ENCODE measurements at regions not wholly inside any gene's neighbourhood (a gene's known extent, or its start where the extent isn't known, plus 50 kb on each side); places are given as distances from the start of the nearest gene placed in this dataset.

DNA sequence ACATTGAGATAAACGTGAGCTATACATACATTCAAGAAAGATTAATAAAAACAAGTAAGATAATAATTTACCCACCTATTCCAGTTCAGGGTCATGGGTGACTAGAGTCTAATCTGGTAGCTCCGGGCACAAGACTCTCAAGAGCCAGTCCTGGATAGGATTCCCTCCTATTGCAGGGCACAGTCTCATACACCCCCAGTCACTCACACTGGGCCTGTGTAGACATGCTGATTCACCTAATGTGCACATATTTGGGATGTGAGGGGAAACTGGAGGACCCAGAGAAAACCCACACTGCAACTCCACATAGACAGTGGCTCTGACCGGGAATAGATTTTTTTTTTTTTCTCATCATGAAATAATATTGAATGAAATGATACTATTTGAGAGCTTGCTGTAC lies 81.5 kb upstream of the THUMPD2 start:
- 81 to 85% methylated on average over 3 of the region's 3 CpGs for WGBS, 2 donors
- intact Hi-C loops (cut with DNase I; ENCODE audit: low total_unique reads): no loop called here
- no peak for DNase-seq (ENCODE audit: low spot score in 2 of 2)
- no peak overlapping the region for H3K4me3 ChIP-seq (ENCODE audit: low read depth, poor library complexity, severe bottlenecking)
- TF ChIP-seq POLR2A (IDR thresholded peaks at IDR 0.05): no peak
- TF ChIP-seq, protein P1, sequence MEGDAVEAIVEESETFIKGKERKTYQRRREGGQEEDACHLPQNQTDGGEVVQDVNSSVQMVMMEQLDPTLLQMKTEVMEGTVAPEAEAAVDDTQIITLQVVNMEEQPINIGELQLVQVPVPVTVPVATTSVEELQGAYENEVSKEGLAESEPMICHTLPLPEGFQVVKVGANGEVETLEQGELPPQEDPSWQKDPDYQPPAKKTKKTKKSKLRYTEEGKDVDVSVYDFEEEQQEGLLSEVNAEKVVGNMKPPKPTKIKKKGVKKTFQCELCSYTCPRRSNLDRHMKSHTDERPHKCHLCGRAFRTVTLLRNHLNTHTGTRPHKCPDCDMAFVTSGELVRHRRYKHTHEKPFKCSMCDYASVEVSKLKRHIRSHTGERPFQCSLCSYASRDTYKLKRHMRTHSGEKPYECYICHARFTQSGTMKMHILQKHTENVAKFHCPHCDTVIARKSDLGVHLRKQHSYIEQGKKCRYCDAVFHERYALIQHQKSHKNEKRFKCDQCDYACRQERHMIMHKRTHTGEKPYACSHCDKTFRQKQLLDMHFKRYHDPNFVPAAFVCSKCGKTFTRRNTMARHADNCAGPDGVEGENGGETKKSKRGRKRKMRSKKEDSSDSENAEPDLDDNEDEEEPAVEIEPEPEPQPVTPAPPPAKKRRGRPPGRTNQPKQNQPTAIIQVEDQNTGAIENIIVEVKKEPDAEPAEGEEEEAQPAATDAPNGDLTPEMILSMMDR (IDR thresholded peaks at IDR 0.05): no peak

DNA sequence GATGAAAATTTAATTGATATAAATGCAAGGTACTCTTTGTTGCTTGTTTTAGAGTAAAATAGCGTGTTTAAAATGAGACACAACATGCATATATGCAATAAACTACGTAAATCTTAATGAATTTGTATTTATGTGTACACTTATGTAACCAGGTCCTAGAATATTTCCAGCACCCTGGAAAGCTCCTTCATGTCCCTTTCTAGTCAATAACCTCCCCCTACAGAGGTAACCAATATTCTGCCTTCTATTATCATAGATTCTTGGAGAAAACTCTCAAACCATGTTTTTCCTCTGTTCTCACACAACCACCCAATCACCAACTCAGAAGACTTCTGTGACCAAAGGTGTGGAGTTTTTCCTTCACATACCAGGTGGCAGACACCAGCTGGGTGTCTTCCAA lies 79.6 kb upstream of the THUMPD2 start:
- TF ChIP-seq POLR2A (IDR thresholded peaks at IDR 0.05): no peak
- TF ChIP-seq, protein P1 (IDR thresholded peaks at IDR 0.05): no peak
- intact Hi-C loops (cut with DNase I; ENCODE audit: low total_unique reads): no loop called here
- WGBS, 2 donors: 82 to 83% methylated on average over 2 of the region's 2 CpGs
- no peak for DNase-seq (ENCODE audit: low spot score in 2 of 2)
- no peak overlapping the region for H3K4me3 ChIP-seq (ENCODE audit: low read depth, poor library complexity, severe bottlenecking)

- DNase-seq (ENCODE audit: low spot score in 2 of 2): no peak
- no peak overlapping the region for H3K4me3 ChIP-seq (ENCODE audit: low read depth, poor library complexity, severe bottlenecking)
- intact Hi-C loops (cut with DNase I; ENCODE audit: low total_unique reads): no loop called here
- 91 to 93% methylated on average over 3 of the region's 3 CpGs for WGBS, 2 donors
- TF ChIP-seq, protein P1 (IDR thresholded peaks at IDR 0.05): no peak
- no peak for TF ChIP-seq POLR2A (IDR thresholded peaks at IDR 0.05)
These were observed 76.8 kb upstream of the THUMPD2 start for GRCh38 chr2:39855856-39856255.

- DNase-seq (ENCODE audit: low spot score in 2 of 2): no peak
- 82 to 89% methylated on average over 5 of the region's 5 CpGs for WGBS, 2 donors
- no peak for TF ChIP-seq POLR2A (IDR thresholded peaks at IDR 0.05)
- TF ChIP-seq, protein P1 (IDR thresholded peaks at IDR 0.05): no peak
- intact Hi-C loops (cut with DNase I; ENCODE audit: low total_unique reads): no loop called here
- H3K4me3 ChIP-seq (ENCODE audit: low read depth, poor library complexity, severe bottlenecking): no peak overlapping the region
These were observed 75.7 kb upstream of the THUMPD2 start for GRCh38 chr2:39854771-39855170.

DNA sequence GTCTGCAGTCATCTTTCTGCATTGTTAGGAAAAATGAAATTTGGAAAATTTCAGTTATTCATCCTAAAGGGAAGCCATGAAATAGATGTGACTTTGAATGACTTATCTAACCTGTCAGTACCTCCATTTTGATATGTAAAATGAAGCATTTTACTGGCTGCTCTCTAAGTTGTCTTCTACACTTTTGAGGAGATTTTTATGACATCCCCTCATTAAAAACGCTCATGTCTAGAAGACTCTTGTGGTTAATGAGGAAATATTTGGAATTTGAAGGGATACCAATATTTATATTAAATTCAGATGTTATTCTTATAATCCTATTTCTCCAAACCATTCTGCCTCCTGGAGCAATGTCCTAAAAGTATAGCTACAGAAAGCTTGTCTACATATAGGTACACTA lies 73.8 kb upstream of the THUMPD2 start:
- H3K4me3 ChIP-seq (ENCODE audit: low read depth, poor library complexity, severe bottlenecking): no peak overlapping the region
- TF ChIP-seq POLR2A (IDR thresholded peaks at IDR 0.05): no peak
- TF ChIP-seq, protein P1 (IDR thresholded peaks at IDR 0.05): no peak
- 60 to 67% methylated on average over 1 of the region's 1 CpG for WGBS, 2 donors
- intact Hi-C loops (cut with DNase I; ENCODE audit: low total_unique reads): no loop called here
- DNase-seq (ENCODE audit: low spot score in 2 of 2): no peak

DNA sequence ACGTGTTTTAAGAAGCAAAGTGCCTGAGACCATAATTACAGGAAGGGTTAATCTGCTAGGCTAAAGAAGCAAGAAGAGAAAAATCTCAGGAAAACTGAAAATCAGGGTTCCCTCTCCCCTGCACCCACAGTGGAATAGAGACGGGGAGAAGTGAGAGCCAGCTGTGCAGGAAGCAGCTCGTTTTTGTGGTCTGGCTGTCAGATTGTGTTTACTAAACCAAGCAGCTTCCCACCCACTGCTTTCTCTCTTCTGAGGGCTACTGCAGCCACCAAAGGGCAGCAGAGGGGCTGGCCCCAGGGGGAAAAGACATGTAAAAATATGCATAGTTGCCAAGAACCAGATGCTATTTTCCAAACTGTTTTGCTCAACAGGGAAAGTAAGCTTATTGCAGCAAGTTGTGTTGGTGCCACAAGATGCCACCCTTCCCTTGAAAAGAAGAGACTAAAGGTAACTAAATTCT lies 72.6 kb upstream of the THUMPD2 start:
- intact Hi-C loops (cut with DNase I; ENCODE audit: low total_unique reads): no loop called here
- H3K4me3 ChIP-seq (ENCODE audit: low read depth, poor library complexity, severe bottlenecking): no peak overlapping the region
- DNase-seq (ENCODE audit: low spot score in 2 of 2): no peak
- 9 to 14% methylated on average over 3 of the region's 3 CpGs for WGBS, 2 donors
- TF ChIP-seq POLR2A (IDR thresholded peaks at IDR 0.05): no peak
- TF ChIP-seq, protein P1 (IDR thresholded peaks at IDR 0.05): no peak
